ENCODE measurements at regions not wholly inside any gene's neighbourhood (a gene's known extent, or its start where the extent isn't known, plus 50 kb on each side); places are given as distances from the start of the nearest gene placed in this dataset.

GRCh38 chr11:22042081-22042480 lies 150.8 kb upstream of the ANO5 start:
- TF ChIP-seq, protein P1, sequence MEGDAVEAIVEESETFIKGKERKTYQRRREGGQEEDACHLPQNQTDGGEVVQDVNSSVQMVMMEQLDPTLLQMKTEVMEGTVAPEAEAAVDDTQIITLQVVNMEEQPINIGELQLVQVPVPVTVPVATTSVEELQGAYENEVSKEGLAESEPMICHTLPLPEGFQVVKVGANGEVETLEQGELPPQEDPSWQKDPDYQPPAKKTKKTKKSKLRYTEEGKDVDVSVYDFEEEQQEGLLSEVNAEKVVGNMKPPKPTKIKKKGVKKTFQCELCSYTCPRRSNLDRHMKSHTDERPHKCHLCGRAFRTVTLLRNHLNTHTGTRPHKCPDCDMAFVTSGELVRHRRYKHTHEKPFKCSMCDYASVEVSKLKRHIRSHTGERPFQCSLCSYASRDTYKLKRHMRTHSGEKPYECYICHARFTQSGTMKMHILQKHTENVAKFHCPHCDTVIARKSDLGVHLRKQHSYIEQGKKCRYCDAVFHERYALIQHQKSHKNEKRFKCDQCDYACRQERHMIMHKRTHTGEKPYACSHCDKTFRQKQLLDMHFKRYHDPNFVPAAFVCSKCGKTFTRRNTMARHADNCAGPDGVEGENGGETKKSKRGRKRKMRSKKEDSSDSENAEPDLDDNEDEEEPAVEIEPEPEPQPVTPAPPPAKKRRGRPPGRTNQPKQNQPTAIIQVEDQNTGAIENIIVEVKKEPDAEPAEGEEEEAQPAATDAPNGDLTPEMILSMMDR (IDR thresholded peaks at IDR 0.05) = no peak
- TF ChIP-seq NFIC (IDR thresholded peaks at IDR 0.05; ENCODE audit: borderline replicate concordance) (no peak), EP300 (IDR thresholded peaks at IDR 0.05; ENCODE audit: borderline replicate concordance in 1 of 2, low read depth in 1 of 2, low read length in 1 of 2) (no peak), POLR2AphosphoS5 (IDR thresholded peaks at IDR 0.05; ENCODE audit: low read depth, low read length) (no peak), RCOR1 (IDR thresholded peaks at IDR 0.05; ENCODE audit: low read length) (no peak), EZH2phosphoT487 (IDR thresholded peaks at IDR 0.05; ENCODE audit: borderline replicate concordance, low read depth) (no peak), JUND (IDR thresholded peaks at IDR 0.05) (no peak), MEF2A (IDR thresholded peaks at IDR 0.05; ENCODE audit: borderline replicate concordance, low read depth) (no peak), FOXM1 (IDR thresholded peaks at IDR 0.05; ENCODE audit: low read depth) (no peak), YY1 (IDR thresholded peaks at IDR 0.05; ENCODE audit: low read depth) (no peak), RXRA (IDR thresholded peaks at IDR 0.05; ENCODE audit: borderline replicate concordance, low read depth) (no peak)
- TF ChIP-seq, protein P2, sequence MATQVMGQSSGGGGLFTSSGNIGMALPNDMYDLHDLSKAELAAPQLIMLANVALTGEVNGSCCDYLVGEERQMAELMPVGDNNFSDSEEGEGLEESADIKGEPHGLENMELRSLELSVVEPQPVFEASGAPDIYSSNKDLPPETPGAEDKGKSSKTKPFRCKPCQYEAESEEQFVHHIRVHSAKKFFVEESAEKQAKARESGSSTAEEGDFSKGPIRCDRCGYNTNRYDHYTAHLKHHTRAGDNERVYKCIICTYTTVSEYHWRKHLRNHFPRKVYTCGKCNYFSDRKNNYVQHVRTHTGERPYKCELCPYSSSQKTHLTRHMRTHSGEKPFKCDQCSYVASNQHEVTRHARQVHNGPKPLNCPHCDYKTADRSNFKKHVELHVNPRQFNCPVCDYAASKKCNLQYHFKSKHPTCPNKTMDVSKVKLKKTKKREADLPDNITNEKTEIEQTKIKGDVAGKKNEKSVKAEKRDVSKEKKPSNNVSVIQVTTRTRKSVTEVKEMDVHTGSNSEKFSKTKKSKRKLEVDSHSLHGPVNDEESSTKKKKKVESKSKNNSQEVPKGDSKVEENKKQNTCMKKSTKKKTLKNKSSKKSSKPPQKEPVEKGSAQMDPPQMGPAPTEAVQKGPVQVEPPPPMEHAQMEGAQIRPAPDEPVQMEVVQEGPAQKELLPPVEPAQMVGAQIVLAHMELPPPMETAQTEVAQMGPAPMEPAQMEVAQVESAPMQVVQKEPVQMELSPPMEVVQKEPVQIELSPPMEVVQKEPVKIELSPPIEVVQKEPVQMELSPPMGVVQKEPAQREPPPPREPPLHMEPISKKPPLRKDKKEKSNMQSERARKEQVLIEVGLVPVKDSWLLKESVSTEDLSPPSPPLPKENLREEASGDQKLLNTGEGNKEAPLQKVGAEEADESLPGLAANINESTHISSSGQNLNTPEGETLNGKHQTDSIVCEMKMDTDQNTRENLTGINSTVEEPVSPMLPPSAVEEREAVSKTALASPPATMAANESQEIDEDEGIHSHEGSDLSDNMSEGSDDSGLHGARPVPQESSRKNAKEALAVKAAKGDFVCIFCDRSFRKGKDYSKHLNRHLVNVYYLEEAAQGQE (IDR thresholded peaks at IDR 0.05; ENCODE audit: low read depth, low read length) = no peak
- TF ChIP-seq, protein P3, sequence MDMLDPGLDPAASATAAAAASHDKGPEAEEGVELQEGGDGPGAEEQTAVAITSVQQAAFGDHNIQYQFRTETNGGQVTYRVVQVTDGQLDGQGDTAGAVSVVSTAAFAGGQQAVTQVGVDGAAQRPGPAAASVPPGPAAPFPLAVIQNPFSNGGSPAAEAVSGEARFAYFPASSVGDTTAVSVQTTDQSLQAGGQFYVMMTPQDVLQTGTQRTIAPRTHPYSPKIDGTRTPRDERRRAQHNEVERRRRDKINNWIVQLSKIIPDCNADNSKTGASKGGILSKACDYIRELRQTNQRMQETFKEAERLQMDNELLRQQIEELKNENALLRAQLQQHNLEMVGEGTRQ (IDR thresholded peaks at IDR 0.05; ENCODE audit: borderline replicate concordance, low read depth, low read length) = no peak
